G401 (cell line): ENCODE measurements at regions not wholly inside any gene's neighbourhood (a gene's known extent, or its start where the extent isn't known, plus 50 kb on each side); places are given as distances from the start of the nearest gene placed in this dataset.
"Not testable (repeated sequence)": the region's sequence is repeated elsewhere in the genome, so short reads cannot be mapped to it uniquely, and the experiment has no call there.

ENCODE experiments used
- DNase-seq: peaks from one replicate; pipeline ENCODE4 v3.0.0-alpha.2; 2015; ENCODE audit warnings: low spot score
- in situ Hi-C: cut with HindIII; loops from 2 replicates; pipeline ENCODE4 v1.10.0; 2016; ENCODE audit warnings: low sequenced_read_pairs, mixed read lengths

DNA sequence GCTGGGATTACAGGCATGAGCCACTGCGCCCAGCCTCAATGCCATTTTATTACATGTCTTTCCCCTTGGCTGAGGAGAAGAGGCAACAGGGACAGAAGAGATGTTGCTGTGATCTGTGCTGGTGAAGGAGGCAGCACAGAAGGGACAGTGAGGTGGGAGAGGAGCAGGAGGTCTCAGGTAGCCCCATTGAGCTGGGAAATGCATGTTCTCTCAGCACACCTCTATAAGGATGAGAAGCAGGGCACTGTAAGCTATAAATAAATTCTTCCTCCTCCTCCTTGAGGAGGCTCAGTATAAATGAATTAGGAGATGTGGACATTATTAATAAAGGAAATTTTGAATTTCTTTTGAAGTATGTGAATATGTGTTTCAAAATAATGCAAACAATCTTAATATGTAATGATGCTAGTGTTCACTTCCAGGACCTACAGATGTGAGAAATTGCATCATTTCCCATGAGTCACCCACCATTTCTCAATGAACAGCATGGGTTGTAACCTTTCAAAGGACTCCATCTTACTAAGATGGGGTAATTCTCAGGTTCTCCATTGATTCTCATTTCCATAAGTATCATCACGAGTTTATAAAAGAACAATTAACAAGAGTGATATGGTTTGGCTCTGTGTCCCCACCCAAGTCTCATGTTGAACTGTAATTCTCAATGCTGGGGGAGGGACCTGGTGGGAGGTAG lies 88.9 kb upstream of the ODAD2 start:
- DNase-seq, result no peak
- in situ Hi-C loops, result no loop called here

DNA sequence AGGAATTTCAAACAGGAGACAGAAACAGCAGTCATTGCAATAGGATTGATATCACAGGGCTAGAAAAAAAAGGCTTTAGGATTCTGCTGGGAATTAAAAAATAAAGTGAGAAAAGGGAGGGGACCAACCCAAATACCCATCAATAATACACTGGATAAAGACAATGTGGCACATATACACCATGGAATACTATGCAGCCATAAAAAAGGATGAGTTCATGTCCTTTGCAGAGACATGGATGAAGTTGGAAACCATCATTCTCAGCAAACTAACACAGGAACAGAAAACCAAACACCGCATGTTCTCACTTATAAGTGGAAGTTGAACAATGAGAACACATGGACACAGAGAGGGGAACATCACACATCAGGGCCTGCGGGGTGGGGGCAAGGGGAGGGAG lies 86.9 kb upstream of the ODAD2 start:
- not testable (repeated sequence) for DNase-seq

DNA sequence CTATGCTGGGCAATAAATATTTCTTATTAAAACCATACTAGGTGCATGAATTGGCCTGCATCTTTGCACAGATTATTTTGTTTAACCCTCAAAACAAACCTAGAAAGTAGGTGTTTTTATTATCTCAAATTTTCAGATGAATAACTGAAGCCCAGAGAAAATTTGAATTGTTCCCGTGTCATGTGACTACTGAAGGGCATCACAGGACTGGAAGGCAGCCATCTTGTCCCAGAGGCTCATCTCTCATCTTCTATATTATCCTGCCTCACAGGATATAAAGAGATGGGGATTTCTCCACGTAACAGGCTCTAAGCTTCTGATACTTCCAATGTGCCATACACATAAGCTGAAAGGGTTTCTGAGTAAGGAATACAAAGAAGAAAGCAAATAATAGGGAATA lies 84.0 kb upstream of the ODAD2 start:
- in situ Hi-C loops, result no loop called here

More for the DNA sequence above, 86.9 kb upstream of the ODAD2 start:
- in situ Hi-C loops, result not testable (repeated sequence)

DNA sequence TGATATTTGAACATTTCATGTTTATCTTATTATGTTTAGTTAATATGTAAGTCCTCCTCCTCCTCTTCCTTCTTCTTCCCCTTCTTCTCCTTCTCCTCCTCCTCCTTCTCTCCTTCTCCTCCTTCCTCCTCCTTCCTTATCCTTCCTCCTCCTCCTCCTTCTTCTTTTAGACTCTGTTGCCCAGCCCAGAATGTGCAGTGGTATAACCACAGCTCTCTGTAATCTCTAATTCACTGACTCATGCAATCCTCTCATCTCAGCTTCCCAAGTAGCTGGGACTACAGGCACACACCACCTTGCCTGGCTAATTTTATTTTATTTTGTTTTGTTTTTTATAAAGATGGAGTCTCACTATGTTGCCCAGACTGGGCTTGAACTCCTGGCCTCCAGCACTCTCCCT lies 83.4 kb upstream of the ODAD2 start:
- in situ Hi-C loops, result no loop called here

More for the DNA sequence above, 84.0 kb upstream of the ODAD2 start:
- DNase-seq, result no peak

DNA sequence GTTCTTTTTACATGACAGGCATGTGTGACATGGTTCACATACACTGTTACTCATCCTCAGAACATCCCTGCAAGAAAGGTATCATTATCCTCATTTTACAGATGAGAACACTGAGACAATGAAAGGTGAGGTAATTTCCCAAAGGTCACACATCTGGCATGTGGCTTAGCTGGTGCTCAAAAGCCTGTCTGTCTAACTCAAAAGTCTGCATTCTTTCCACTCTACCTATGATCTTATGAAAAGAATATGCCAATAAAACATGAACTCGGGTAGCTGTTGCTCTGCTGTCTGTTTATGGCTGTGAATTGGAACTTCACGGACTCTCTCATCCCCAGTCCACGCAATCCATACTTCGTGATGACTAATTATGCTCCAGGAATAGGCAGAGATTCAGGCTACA lies 79.0 kb upstream of the ODAD2 start:
- in situ Hi-C loops, result no loop called here

More for the DNA sequence above, 83.4 kb upstream of the ODAD2 start:
- no peak for DNase-seq

DNA sequence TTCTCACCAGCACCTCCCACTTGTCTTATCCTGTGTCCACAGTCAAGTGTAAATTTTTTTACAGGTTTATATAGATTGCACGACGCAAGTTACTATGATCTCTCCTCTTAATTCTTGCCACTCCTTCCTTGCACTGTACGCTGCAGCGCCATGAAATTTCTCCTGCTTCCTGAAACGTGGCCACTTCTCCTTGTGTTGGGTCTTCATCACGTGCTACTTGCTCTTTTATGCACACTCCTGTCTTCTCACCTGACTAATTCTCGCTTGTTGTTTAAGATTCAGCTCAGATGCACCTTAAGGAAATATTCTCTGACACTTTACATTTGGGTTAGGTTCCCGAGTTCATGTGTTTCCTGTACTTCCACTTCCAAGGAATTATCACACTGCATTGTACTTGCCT lies 76.5 kb upstream of the ODAD2 start:
- in situ Hi-C loops, result no loop called here
- no peak for DNase-seq

More for the DNA sequence above, 79.0 kb upstream of the ODAD2 start:
- DNase-seq, result no peak

DNA sequence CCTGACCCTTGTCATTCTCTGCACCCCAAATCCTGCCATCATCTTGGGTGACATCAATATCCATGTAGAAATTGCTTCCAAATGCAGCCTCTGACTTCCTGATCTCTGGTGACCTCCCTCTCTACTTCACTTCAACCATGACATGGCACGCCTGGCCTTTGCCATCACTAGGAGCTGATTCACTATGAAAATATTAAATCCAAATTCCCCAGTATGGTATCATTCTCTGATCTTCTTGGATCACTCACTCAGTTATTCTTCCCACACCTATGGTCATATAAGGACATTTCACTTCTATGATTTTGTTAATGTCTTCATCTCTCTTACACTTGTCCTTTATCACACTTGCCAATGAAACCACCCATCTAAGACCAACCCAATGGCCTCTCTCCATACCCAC lies 73.7 kb upstream of the ODAD2 start:
- no peak for DNase-seq
- in situ Hi-C loops, result no loop called here

DNA sequence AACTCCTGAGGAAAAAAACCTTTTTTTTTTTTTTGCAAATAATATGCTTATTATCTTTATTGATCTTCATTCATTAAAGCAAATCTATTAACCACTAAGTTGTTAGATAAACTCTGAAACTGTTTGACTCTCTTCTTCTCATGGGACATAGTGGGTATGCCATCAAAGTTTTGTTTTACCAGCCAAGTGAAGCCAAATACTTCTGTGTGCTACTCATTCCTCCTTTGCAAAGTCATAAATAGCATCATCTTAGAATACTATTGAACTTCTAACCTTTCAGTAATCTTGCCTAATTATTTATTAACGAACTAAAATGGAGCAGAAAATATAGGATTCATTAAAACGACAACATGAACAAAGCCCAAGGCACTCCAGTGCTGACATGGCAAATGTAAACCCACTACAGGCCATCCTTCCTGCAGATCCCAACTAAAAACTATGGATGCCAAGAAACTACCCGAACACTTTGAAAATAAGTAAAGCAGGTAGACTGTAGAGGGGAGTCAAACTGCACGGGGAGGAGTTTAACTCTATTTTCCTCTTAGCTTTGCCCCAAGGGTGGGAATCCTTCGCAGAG lies 61.2 kb upstream of the ODAD2 start:
- no peak for DNase-seq
- in situ Hi-C loops, result no loop called here

DNA sequence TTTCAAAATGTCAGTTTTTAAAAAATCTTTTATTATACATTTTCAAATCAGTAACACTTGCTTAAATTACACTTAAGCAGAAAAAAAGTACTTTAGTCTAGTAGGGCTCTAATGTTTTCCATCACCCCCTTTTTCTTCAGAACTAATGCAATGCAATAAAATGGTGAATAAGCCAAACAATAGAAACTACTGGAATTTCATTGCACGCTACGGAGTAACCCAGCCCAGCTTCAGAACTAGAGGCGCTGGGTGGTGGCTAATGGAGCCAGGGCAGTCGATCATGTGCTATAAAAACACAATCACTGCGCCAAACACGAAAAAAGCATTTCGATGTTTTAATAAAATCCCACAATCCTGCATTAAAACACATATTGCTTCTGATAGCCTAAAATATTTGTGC lies 59.9 kb upstream of the ODAD2 start:
- in situ Hi-C loops, result no loop called here

DNA sequence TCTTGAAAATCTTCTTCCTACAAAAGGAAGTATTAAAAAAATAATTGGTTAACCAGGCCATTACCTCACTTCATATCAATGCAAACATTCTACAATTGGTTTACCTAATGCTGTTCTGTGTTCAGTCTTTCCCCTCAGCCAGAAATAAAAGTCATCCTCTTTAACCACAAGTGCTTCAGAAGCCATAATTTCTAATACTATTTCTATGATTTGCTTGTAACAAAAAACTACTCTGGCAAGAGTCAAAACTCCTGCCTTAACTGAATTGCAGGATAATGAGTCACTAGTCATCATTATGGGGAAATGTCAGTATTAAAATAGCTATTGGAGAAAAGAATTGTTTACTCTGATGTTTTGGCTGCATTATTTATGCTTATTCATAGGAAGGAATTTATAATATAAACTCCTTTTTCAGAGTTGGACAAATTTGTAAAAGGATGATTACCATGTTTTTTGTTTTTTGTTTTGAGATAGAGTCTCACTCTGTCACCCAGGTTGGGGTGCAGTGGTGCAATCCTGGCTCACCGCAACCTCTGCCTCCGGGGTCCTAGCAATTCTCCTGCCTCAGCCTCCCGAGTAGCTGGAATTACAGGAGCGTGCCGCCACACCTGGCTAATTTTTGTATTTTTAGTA lies 55.5 kb upstream of the ODAD2 start:
- no peak for DNase-seq
- in situ Hi-C loops, result no loop called here

More for the DNA sequence above, 59.9 kb upstream of the ODAD2 start:
- no peak for DNase-seq

DNA sequence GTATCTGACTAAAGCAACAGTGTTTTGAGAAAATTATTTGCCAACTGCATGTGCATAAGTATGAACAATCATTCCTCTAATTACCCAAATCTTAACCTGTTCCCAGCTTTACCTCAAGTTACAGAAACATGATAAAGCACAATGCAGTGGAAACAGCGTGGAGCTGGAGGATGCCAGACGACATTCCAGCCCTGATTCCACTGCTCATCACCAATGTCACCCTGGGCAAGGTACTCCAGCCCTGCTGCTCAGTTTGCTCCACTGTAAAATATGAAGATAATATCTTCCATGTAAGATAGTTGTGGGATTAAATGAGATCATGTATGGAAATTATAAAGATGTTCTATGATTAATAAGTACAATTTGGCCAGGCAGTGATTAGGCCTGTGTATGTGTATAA lies 50.4 kb upstream of the ODAD2 start:
- in situ Hi-C loops, result no loop called here
- DNase-seq, result no peak
